WERI-Rb-1 (cell line): ENCODE measurements at regions not wholly inside any gene's neighbourhood (a gene's known extent, or its start where the extent isn't known, plus 50 kb on each side); places are given as distances from the start of the nearest gene placed in this dataset.

Source experiments
- DNase-seq: peaks from one replicate; pipeline ENCODE4 v3.0.0-alpha.2; 2020
- H3K27ac ChIP-seq: fragments of 250-450 bp; sonication (Bioruptor Pico); 2 replicates; pipeline ENCODE4 v1.5.1; 2020; ENCODE audit warnings: mild to moderate bottlenecking, moderate library complexity
- H3K27me3 ChIP-seq: fragments of 250-450 bp; sonication (Bioruptor Pico); 2 replicates; pipeline ENCODE4 v1.5.1; 2021; ENCODE audit warnings: mild to moderate bottlenecking, low read depth, moderate library complexity; ENCODE audit not compliant: insufficient read depth, severe bottlenecking
- H3K36me3 ChIP-seq: fragments of 250-450 bp; sonication (Bioruptor Pico); 2 replicates; pipeline ENCODE4 v1.5.1; 2020; ENCODE audit warnings: mild to moderate bottlenecking, moderate library complexity
- H3K4me3 ChIP-seq: 2 replicates; pipeline ENCODE4 v1.5.1; 2011; ENCODE audit warnings: low read depth, mild to moderate bottlenecking, control low read depth, low read length
- H3K9me3 ChIP-seq: fragments of 250-450 bp; sonication (Bioruptor Pico); 2 replicates; pipeline ENCODE4 v1.5.1; 2021; ENCODE audit warnings: mild to moderate bottlenecking, moderate library complexity; ENCODE audit not compliant: severe bottlenecking
- TF ChIP-seq, protein P1 (sequence below): IDR thresholded peaks from 2 replicates; pipeline ENCODE4 v1.5.1; 2011; ENCODE audit warnings: low read depth, mild to moderate bottlenecking, control low read depth, inconsistent platforms, low read length

GRCh38 chr14:95445676-95446075 is 70.8 kb downstream of the SYNE3 start:
- Histone ChIP-seq H3K27me3 (no peaks in the 10 kb centered on the region), H3K36me3 (no peaks in the 10 kb centered on the region), H3K9me3 (no peaks in the 10 kb centered on the region), H3K27ac (no peak overlapping the region), H3K4me3 (no peak overlapping the region)
- TF ChIP-seq, protein P1, sequence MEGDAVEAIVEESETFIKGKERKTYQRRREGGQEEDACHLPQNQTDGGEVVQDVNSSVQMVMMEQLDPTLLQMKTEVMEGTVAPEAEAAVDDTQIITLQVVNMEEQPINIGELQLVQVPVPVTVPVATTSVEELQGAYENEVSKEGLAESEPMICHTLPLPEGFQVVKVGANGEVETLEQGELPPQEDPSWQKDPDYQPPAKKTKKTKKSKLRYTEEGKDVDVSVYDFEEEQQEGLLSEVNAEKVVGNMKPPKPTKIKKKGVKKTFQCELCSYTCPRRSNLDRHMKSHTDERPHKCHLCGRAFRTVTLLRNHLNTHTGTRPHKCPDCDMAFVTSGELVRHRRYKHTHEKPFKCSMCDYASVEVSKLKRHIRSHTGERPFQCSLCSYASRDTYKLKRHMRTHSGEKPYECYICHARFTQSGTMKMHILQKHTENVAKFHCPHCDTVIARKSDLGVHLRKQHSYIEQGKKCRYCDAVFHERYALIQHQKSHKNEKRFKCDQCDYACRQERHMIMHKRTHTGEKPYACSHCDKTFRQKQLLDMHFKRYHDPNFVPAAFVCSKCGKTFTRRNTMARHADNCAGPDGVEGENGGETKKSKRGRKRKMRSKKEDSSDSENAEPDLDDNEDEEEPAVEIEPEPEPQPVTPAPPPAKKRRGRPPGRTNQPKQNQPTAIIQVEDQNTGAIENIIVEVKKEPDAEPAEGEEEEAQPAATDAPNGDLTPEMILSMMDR = no peak
- no peak for DNase-seq

DNA sequence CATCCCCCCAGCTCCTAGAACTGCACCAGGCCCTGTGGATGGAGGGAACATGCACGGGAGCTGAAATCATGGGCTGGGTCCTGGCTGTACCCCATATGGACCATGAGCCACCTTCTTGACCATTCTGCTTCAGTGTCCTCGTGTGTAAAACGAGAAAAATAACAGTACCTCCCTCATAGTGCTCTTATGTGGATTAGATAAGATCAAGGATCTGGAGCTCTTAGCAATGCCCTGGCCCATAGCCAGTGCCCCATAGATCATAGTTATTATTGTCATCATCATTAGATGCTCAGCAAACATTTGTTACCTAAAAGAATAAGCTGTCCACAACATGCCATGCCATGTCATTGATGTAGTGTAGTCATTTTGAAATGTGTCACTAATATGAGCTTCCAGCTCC is 71.3 kb downstream of the SYNE3 start:
- no peaks in the 10 kb centered on the region for H3K36me3 ChIP-seq
- H3K27ac ChIP-seq = no peak overlapping the region
- H3K9me3 ChIP-seq = no peaks in the 10 kb centered on the region

DNA sequence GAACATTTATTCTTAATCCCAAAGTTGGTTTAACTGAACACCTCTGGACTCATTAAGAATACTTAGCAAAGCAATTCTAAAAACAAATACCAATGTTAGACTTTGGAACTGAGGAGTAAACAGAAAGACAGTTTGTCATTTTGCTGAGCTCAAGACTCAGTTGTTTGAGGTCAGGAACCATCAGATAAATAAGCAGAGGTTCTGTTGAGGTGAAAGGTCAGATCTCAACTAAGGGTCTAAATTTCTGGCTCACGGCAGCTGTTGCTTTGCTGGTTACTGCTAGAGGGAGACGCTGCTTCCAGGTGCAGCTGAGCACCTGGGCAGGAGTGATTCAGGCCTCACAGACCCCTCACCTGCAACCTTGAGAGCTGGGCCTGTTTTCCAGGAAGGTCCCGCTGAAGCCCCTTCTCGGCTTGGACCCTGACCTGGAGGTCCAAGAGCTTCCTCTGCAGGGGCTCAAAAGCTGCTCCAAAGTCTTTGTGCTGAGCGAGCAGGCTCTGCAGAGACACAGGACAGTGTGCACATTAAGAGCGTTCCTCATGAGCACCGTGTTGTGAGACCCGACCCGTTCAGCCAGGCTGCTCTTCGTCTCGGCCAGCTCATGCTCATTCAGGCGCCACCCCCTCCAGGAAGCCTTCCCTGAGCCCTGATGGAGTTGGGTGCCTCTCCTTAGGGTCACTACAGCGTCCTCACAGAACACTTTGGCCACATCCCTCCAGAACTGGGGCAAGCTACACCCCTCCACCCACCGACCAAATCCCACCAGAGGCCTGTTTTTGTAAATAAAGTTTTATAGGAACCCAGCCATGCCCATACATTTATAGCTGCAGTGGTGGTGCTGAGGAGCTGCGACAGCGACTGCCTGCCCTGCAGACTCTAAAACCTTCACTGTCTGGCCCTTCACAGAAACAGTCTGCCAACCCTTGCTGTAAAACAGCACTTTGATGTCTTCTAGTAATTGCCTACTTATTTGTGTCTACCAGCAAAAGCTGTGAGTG is 72.0 kb downstream of the SYNE3 start:
- no peaks in the 10 kb centered on the region for H3K36me3 ChIP-seq
- no peaks in the 10 kb centered on the region for H3K27me3 ChIP-seq
- no peak overlapping the region for H3K27ac ChIP-seq
- no peak overlapping the region for H3K4me3 ChIP-seq
- DNase-seq = no peak
- TF ChIP-seq, protein P1 = no peak
- H3K9me3 ChIP-seq = no peaks in the 10 kb centered on the region

More for the DNA sequence above, 71.3 kb downstream of the SYNE3 start:
- TF ChIP-seq, protein P1 = no peak
- no peak for DNase-seq
- H3K4me3 ChIP-seq = no peak overlapping the region
- no peaks in the 10 kb centered on the region for H3K27me3 ChIP-seq

GRCh38 chr14:95442633-95443021 is 73.8 kb downstream of the SYNE3 start:
- Histone ChIP-seq H3K27me3 (no peaks in the 10 kb centered on the region), H3K9me3 (no peaks in the 10 kb centered on the region), H3K4me3 (no peak overlapping the region), H3K27ac (no peak overlapping the region), H3K36me3 (no peaks in the 10 kb centered on the region)
- DNase-seq = peak; percentile 81
- TF ChIP-seq, protein P1 = peak; percentile 94

- TF ChIP-seq, protein P1 = no peak
These were observed 74.3 kb downstream of the SYNE3 start for GRCh38 chr14:95442016-95442632.

More at GRCh38 chr14:95442016-95442632, 74.3 kb downstream of the SYNE3 start:
- no peaks in the 10 kb centered on the region for H3K9me3 ChIP-seq
- no peak for DNase-seq
- no peaks in the 10 kb centered on the region for H3K36me3 ChIP-seq
- no peaks in the 10 kb centered on the region for H3K27me3 ChIP-seq
- H3K4me3 ChIP-seq = no peak overlapping the region
- no peak overlapping the region for H3K27ac ChIP-seq
